ENCODE measurements at regions not wholly inside any gene's neighbourhood (a gene's known extent, or its start where the extent isn't known, plus 50 kb on each side); places are given as distances from the start of the nearest gene placed in this dataset.

DNA sequence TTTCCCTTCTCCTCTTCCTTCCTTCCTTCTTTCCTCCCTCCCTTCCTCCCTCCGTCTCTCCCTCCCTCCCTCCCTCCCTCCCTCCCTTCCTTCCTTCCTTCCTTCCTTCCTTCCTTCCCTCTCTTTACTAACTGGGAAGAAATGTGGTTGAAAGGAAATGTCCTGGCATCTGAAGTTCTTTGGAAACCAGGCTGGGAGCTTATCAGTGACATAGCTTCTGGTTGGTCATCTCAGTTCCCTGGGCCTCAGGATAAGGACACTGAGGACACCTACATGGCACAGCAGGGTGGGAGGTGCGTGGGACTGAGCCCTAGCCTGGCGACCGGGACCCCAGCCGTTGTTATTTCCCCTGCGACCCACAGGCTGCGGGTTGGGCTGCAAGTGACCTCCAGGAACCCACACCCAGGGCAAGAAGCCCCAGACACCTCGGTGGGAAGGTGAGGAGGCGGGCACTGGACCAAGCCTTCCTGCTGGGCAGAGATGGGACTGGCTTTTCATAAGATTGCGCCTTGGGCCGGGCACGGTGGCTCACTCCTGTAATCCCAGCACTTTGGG is 1486.5 kb downstream of the TBC1D22A start:
- Histone ChIP-seq H3K36me3 (ENCODE audit: low read depth) (no peaks in the 10 kb centered on the region), H3K27ac (ENCODE audit: poor library complexity, severe bottlenecking) (no peak overlapping the region), H3K9me3 (ENCODE audit: severe bottlenecking) (no peaks in the 10 kb centered on the region), H3K4me3 (ENCODE audit: severe bottlenecking) (no peak overlapping the region), H3K4me1 (ENCODE audit: insufficient read depth, poor library complexity, severe bottlenecking) (no peaks in the 10 kb centered on the region), H3K27me3 (ENCODE audit: insufficient read depth, poor library complexity, severe bottlenecking) (peaks cover 10% of the 10 kb centered on the region)
- ATAC-seq (ENCODE audit: low read depth), result no peak
- DNase-seq (ENCODE audit: low spot score), result no peak
- TF ChIP-seq, protein P1, sequence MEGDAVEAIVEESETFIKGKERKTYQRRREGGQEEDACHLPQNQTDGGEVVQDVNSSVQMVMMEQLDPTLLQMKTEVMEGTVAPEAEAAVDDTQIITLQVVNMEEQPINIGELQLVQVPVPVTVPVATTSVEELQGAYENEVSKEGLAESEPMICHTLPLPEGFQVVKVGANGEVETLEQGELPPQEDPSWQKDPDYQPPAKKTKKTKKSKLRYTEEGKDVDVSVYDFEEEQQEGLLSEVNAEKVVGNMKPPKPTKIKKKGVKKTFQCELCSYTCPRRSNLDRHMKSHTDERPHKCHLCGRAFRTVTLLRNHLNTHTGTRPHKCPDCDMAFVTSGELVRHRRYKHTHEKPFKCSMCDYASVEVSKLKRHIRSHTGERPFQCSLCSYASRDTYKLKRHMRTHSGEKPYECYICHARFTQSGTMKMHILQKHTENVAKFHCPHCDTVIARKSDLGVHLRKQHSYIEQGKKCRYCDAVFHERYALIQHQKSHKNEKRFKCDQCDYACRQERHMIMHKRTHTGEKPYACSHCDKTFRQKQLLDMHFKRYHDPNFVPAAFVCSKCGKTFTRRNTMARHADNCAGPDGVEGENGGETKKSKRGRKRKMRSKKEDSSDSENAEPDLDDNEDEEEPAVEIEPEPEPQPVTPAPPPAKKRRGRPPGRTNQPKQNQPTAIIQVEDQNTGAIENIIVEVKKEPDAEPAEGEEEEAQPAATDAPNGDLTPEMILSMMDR (IDR thresholded peaks at IDR 0.05; ENCODE audit: poor library complexity, severe bottlenecking), result no peak

DNA sequence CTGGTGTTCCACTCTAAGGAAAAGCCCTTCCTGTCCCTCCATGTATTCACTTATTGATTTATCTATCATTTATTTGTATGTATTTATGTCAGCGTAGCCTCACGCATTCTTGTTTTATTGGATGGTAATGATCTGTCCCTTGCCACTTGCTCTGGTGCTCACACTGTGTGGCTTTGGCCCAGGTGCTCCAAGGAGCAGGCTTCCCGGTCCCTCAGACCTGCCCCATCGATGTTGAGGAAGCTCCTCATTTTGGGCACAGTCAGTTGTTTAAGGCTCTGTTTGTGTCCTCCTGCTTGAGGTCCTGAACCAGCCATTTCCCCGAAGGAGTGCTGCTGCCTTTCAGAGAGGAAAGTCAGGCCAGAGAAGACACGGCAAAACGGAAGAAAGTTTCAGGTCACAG is 1485.4 kb downstream of the TBC1D22A start:
- ATAC-seq (ENCODE audit: low read depth), result no peak

DNA sequence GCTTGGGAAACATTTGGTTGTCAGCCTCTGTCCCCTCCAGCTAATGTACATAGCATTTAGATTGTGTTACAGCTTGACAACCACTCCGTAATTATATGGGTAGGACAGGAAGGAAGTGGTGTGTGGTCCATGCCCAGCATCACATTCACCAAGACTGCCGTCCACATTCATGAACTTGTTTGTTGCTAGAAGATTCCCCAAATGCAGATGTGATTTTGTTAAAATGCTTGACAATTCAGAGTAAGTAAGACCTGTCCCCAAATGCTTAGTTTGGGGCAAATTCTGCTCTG is 1482.7 kb downstream of the TBC1D22A start:
- Histone ChIP-seq H3K4me1 (ENCODE audit: insufficient read depth, poor library complexity, severe bottlenecking) (no peaks in the 10 kb centered on the region), H3K27ac (ENCODE audit: poor library complexity, severe bottlenecking) (no peak overlapping the region), H3K9me3 (ENCODE audit: severe bottlenecking) (no peaks in the 10 kb centered on the region), H3K27me3 (ENCODE audit: insufficient read depth, poor library complexity, severe bottlenecking) (peaks cover 10% of the 10 kb centered on the region), H3K4me3 (ENCODE audit: severe bottlenecking) (no peak overlapping the region), H3K36me3 (ENCODE audit: low read depth) (no peaks in the 10 kb centered on the region)
- TF ChIP-seq, protein P1 (IDR thresholded peaks at IDR 0.05; ENCODE audit: poor library complexity, severe bottlenecking), result no peak
- ATAC-seq (ENCODE audit: low read depth) (no peak), DNase-seq (ENCODE audit: low spot score) (no peak)

More for the DNA sequence above, 1485.4 kb downstream of the TBC1D22A start:
- H3K4me3 ChIP-seq (ENCODE audit: severe bottlenecking), result no peak overlapping the region
- no peaks in the 10 kb centered on the region for H3K4me1 ChIP-seq (ENCODE audit: insufficient read depth, poor library complexity, severe bottlenecking)
- H3K27me3 ChIP-seq (ENCODE audit: insufficient read depth, poor library complexity, severe bottlenecking), result peaks cover 10% of the 10 kb centered on the region
- no peaks in the 10 kb centered on the region for H3K36me3 ChIP-seq (ENCODE audit: low read depth)
- TF ChIP-seq, protein P1 (IDR thresholded peaks at IDR 0.05; ENCODE audit: poor library complexity, severe bottlenecking), result no peak
- no peaks in the 10 kb centered on the region for H3K9me3 ChIP-seq (ENCODE audit: severe bottlenecking)
- DNase-seq (ENCODE audit: low spot score), result no peak
- no peak overlapping the region for H3K27ac ChIP-seq (ENCODE audit: poor library complexity, severe bottlenecking)

DNA sequence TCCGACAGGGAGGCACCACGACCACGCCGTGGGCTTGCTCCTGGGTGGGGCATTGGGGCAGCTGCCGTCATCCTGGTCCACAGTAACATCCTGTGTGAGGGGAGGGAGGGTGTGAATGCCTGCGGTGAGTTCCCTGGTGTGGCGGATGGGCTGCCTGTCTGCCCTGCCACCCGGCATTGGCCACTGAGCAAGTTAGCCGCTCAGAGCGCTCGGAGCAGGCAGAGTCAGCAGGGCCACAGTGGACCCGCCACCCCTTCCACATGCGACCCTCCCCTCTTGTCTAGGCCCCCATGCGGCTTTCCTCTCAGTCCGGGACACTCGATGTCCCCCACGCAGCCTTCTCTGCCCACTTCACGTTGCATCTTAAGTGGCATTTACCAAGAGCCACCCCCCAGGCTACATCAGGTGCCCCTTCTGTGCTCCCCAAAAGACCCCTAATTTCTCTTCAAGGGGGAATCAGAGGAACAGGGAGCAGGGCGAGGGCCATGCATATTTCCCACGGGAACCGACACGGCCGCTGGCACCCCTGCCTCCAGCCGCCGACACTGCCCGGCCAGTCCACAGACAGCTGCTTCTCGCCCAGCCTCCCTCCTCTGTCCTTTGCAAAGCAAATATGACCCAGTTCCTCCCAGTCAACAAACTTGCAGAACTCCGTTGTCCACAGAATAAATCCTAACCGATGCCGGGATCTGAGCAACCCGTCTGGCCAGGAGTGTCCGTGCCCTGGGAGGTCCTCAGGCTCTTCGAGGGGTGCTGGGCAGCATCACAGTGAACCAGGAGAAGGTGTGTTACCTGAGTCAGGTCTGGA is 1482.1 kb downstream of the TBC1D22A start:
- Histone ChIP-seq H3K27me3 (ENCODE audit: insufficient read depth, poor library complexity, severe bottlenecking) (peaks cover 10% of the 10 kb centered on the region), H3K27ac (ENCODE audit: poor library complexity, severe bottlenecking) (no peak overlapping the region), H3K36me3 (ENCODE audit: low read depth) (no peaks in the 10 kb centered on the region), H3K4me3 (ENCODE audit: severe bottlenecking) (no peak overlapping the region), H3K4me1 (ENCODE audit: insufficient read depth, poor library complexity, severe bottlenecking) (no peaks in the 10 kb centered on the region), H3K9me3 (ENCODE audit: severe bottlenecking) (no peaks in the 10 kb centered on the region)
- TF ChIP-seq, protein P1 (IDR thresholded peaks at IDR 0.05; ENCODE audit: poor library complexity, severe bottlenecking), result no peak
- DNase-seq (ENCODE audit: low spot score) (no peak), ATAC-seq (ENCODE audit: low read depth) (no peak)

DNA sequence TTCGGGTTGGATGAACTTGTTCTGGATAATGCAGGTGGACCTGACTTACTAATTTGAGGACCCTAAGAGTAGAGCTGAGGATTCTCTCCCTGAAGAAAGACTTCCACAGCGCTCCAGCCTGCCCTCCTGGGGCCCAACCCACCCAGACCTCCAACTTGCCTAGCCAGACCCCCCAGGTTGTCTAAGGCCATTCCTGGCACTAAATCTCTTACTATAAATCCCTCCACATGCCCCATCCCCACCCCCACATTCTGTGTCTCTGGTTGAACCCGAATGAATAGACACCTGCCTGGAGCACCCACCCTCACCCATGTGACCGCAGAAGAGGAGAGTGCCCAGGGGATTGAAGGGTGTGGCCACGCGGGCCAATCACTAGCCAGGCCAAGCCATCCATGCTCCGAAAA is 1480.0 kb downstream of the TBC1D22A start:
- H3K36me3 ChIP-seq (ENCODE audit: low read depth), result no peaks in the 10 kb centered on the region
- DNase-seq (ENCODE audit: low spot score) (no peak), ATAC-seq (ENCODE audit: low read depth) (no peak)
- H3K27me3 ChIP-seq (ENCODE audit: insufficient read depth, poor library complexity, severe bottlenecking), result peaks cover 5% of the 10 kb centered on the region
- no peaks in the 10 kb centered on the region for H3K4me1 ChIP-seq (ENCODE audit: insufficient read depth, poor library complexity, severe bottlenecking)
- H3K4me3 ChIP-seq (ENCODE audit: severe bottlenecking), result no peak overlapping the region
- H3K9me3 ChIP-seq (ENCODE audit: severe bottlenecking), result no peaks in the 10 kb centered on the region
- TF ChIP-seq, protein P1 (IDR thresholded peaks at IDR 0.05; ENCODE audit: poor library complexity, severe bottlenecking), result no peak
- no peak overlapping the region for H3K27ac ChIP-seq (ENCODE audit: poor library complexity, severe bottlenecking)
